Spleen (tissue), 7 donors: ENCODE measurements at regions not wholly inside any gene's neighbourhood (a gene's known extent, or its start where the extent isn't known, plus 50 kb on each side); places are given as distances from the start of the nearest gene placed in this dataset.

Experiments used
- POLR2A ChIP-seq, 3 donors: fragments of 450-650 bp; IDR thresholded peaks; one replicate each; pipeline ENCODE4 v1.5.1; 2017; ENCODE audit warnings: antibody characterized with exemption in 3 of 3, mild to moderate bottlenecking in 1 of 3
- POLR2AphosphoS5 ChIP-seq, 3 donors: sonication (generic); formaldehyde crosslinking; IDR thresholded peaks; one replicate each; pipeline ENCODE4 v1.5.1; 2017; ENCODE audit warnings: antibody characterized with exemption in 3 of 3
- TF ChIP-seq, protein P1 (sequence below), 11 experiments: fragments of 200-600 bp in 7 of 11; fragments of 450-650 bp in 4 of 11; sonication (generic) in 4 of 11; IDR thresholded peaks in 8 of 11; conservative IDR thresholded peaks in 3 of 11; 1 replicate in 7 of 11; 2 replicates in 4 of 11; pipeline versions ENCODE4 v1.4.0 to v1.8.0; 2016 to 2021; ENCODE audit warnings: antibody characterized with exemption in 11 of 11, inconsistent platforms in 4 of 11, mild to moderate bottlenecking in 1 of 11
- donor health status: DM: no; HTN: no; CAD: no; lungs with moderate emphysema.
- donor health status: DM: no; HTN: no; CAD: no.
- donor health status: DM: no; HTN: no; CAD: no.

DNA sequence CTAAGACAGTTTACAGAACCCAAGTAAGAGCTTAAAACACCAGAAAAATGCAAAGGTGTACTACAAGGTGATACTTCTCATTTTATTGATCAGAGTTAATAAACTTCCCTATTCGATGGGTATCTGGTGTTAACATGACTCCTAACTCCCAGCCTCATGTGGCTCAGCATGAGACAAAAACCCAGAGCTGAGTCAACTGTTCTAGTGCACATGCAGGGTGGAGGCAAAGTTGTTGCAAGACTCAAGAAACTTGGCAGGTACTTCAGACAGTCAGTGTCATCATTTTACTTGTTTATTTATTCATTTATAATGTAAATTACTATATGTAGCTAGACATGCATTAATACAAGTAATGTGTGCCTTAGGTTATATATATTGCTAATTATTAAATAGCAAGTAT lies 216.6 kb upstream of the DSEL start:
- TF ChIP-seq POLR2AphosphoS5 (IDR thresholded peaks at IDR 0.05), result no peak
- no peak for TF ChIP-seq POLR2A (IDR thresholded peaks at IDR 0.05)
- TF ChIP-seq, protein P1, sequence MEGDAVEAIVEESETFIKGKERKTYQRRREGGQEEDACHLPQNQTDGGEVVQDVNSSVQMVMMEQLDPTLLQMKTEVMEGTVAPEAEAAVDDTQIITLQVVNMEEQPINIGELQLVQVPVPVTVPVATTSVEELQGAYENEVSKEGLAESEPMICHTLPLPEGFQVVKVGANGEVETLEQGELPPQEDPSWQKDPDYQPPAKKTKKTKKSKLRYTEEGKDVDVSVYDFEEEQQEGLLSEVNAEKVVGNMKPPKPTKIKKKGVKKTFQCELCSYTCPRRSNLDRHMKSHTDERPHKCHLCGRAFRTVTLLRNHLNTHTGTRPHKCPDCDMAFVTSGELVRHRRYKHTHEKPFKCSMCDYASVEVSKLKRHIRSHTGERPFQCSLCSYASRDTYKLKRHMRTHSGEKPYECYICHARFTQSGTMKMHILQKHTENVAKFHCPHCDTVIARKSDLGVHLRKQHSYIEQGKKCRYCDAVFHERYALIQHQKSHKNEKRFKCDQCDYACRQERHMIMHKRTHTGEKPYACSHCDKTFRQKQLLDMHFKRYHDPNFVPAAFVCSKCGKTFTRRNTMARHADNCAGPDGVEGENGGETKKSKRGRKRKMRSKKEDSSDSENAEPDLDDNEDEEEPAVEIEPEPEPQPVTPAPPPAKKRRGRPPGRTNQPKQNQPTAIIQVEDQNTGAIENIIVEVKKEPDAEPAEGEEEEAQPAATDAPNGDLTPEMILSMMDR (IDR thresholded peaks at IDR 0.05 in 8 of 11, conservative IDR thresholded peaks at IDR 0.05 in 3 of 11), result no peak
